ENCODE measurements at regions not wholly inside any gene's neighbourhood (a gene's known extent, or its start where the extent isn't known, plus 50 kb on each side); places are given as distances from the start of the nearest gene placed in this dataset.

DNA sequence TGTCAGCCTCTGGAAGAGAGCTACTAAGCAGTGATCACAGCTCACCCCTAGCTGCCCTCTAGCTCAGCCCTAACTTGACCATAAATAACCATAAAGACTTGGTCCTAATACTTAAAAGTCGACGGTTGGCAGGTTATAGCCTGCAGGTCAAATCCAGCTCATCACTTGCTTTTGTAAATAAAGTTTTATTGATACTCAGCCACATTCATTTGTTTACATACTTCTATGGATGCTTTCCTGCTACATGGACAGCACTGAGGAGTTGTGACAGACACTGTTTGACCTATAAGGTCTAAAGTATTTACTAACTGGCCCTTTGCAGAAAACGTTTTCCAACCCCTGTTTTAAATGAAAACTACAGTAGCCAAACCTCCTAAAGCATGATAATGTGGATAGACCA, 151.6 kb upstream of the ASIC2 start:
- intact Hi-C loops (cut with DNase I; ENCODE audit: low total_unique reads), result no loop called here
- Histone ChIP-seq H3K9me3 (peaks cover 0 to 5% of the 10 kb centered on the region in 2 donors), H3K4me1 (no peaks in the 10 kb centered on the region), H3K27me3 (no peaks in the 10 kb centered on the region), H3K36me3 (no peaks in the 10 kb centered on the region), H3K27ac (no peak overlapping the region), H3K4me3 (no peak overlapping the region)
- DNase-seq, result no peak
- 13 to 23% methylated on average over 1 to 3 of the region's 3 CpGs for WGBS, 2 donors (ENCODE audit: low coverage in 1 of 2)
- no peak for TF ChIP-seq POLR2A (IDR thresholded peaks at IDR 0.05)
- in situ Hi-C loops (cut with MboI; ENCODE audit: low pct_ligation_motif_present in 1 of 4, low pct_unique_long_range_greater_than_20kb in 1 of 4, low sequenced_read_pairs in 3 of 4), result no loop called here

DNA sequence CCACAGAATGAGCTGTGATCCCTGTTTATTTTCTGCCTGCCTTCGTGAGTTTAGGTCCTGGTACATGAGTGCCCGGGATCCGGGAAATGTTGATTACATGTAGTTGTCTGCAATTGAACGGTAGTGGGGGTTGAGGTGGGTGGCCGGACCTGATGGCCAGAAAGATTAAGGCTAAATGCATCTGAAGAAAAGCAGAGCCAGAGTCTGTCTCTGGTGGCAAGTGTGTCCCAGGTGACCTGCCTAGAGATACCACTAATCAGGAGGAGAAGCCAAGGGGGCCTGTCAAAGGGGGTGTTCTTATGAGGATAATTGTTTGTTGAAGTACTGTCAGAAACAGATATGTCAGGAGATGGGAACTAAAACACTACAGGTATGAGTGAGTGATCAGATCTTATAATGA, 154.0 kb upstream of the ASIC2 start:
- Histone ChIP-seq H3K27me3 (no peaks in the 10 kb centered on the region), H3K36me3 (no peaks in the 10 kb centered on the region), H3K9me3 (peaks cover 0 to 5% of the 10 kb centered on the region in 2 donors), H3K4me1 (no peaks in the 10 kb centered on the region), H3K4me3 (no peak overlapping the region), H3K27ac (no peak overlapping the region)
- intact Hi-C loops (cut with DNase I; ENCODE audit: low total_unique reads), result no loop called here
- TF ChIP-seq POLR2AphosphoS5 (IDR thresholded peaks at IDR 0.05) (no peak), EP300 (IDR thresholded peaks at IDR 0.05; ENCODE audit: low read depth) (no peak), POLR2A (IDR thresholded peaks at IDR 0.05) (no peak)
- TF ChIP-seq, protein P1, sequence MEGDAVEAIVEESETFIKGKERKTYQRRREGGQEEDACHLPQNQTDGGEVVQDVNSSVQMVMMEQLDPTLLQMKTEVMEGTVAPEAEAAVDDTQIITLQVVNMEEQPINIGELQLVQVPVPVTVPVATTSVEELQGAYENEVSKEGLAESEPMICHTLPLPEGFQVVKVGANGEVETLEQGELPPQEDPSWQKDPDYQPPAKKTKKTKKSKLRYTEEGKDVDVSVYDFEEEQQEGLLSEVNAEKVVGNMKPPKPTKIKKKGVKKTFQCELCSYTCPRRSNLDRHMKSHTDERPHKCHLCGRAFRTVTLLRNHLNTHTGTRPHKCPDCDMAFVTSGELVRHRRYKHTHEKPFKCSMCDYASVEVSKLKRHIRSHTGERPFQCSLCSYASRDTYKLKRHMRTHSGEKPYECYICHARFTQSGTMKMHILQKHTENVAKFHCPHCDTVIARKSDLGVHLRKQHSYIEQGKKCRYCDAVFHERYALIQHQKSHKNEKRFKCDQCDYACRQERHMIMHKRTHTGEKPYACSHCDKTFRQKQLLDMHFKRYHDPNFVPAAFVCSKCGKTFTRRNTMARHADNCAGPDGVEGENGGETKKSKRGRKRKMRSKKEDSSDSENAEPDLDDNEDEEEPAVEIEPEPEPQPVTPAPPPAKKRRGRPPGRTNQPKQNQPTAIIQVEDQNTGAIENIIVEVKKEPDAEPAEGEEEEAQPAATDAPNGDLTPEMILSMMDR (IDR thresholded peaks at IDR 0.05), result no peak
- 34% methylated on average over 4 to 5 of the region's 5 CpGs for WGBS, 2 donors (ENCODE audit: low coverage in 1 of 2)
- DNase-seq, result no peak
- in situ Hi-C loops (cut with MboI; ENCODE audit: low pct_ligation_motif_present in 1 of 4, low pct_unique_long_range_greater_than_20kb in 1 of 4, low sequenced_read_pairs in 3 of 4), result no loop called here

DNA sequence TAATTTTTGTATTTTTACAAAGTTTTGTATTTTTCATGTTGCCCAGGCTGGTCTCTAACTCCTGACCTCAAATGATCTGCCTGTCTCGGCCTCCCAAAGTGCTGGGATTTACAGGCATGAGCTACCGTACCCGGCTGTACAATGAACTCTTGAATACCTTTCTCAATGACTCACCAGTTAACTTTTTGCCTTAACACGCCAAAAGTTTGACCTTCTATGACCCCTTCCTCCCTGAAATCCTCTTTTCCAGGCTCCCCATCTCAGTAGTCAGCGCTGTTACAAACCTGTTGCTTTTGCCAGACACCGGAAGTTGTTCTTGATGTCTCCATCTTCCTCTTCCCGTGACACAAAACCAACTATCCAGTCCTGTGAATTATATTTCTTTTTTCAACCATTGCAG, 158.1 kb upstream of the ASIC2 start:
- no peak for TF ChIP-seq POLR2AphosphoS5 (IDR thresholded peaks at IDR 0.05)
- TF ChIP-seq, protein P1 (IDR thresholded peaks at IDR 0.05), result no peak
- no peak for TF ChIP-seq POLR2A (IDR thresholded peaks at IDR 0.05)
- TF ChIP-seq EP300 (IDR thresholded peaks at IDR 0.05; ENCODE audit: low read depth), result no peak
- in situ Hi-C loops (cut with MboI; ENCODE audit: low pct_ligation_motif_present in 1 of 4, low pct_unique_long_range_greater_than_20kb in 1 of 4, low sequenced_read_pairs in 3 of 4), result no loop called here
- Histone ChIP-seq H3K9me3 (no peaks in the 10 kb centered on the region), H3K4me1 (no peaks in the 10 kb centered on the region), H3K4me3 (no peak overlapping the region), H3K36me3 (no peaks in the 10 kb centered on the region), H3K27ac (no peak overlapping the region), H3K27me3 (no peaks in the 10 kb centered on the region)
- WGBS, 2 donors (ENCODE audit: low coverage in 1 of 2), result 63 to 68% methylated on average over 7 of the region's 7 CpGs
- DNase-seq, result no peak
- intact Hi-C loops (cut with DNase I; ENCODE audit: low total_unique reads), result no loop called here

DNA sequence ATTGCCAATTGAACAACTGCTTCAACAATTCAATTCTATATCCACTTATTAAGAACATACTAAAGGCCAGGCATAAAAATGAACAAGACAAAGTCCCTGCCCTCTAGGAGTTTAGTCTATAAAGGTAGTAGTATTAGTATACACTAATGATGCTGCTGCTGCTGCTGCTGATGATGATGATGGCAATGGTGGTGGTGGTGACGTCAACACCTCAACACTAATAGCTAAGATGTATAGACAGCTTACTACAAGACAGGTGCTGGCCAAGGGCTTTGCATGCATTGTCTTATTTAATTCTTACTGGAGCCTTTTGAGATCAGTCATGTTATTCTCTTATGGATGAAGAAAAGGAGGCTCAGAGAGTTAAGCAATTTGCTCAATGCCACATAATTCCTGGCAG, 164.4 kb upstream of the ASIC2 start:
- H3K27me3 ChIP-seq, result no peaks in the 10 kb centered on the region
- no peaks in the 10 kb centered on the region for H3K36me3 ChIP-seq
- TF ChIP-seq POLR2A (IDR thresholded peaks at IDR 0.05), result no peak
- TF ChIP-seq, protein P1 (IDR thresholded peaks at IDR 0.05), result no peak
- no peak for TF ChIP-seq EP300 (IDR thresholded peaks at IDR 0.05; ENCODE audit: low read depth)
- no peak for TF ChIP-seq POLR2AphosphoS5 (IDR thresholded peaks at IDR 0.05)
- no peaks in the 10 kb centered on the region for H3K9me3 ChIP-seq
- no peak overlapping the region for H3K4me3 ChIP-seq
- no peak for DNase-seq
- H3K4me1 ChIP-seq, result no peaks in the 10 kb centered on the region
- no peak overlapping the region for H3K27ac ChIP-seq
- 91 to 100% methylated on average over 1 of the region's 1 CpG for WGBS, 2 donors (ENCODE audit: low coverage in 1 of 2)
- in situ Hi-C loops (cut with MboI; ENCODE audit: low pct_ligation_motif_present in 1 of 4, low pct_unique_long_range_greater_than_20kb in 1 of 4, low sequenced_read_pairs in 3 of 4) (no loop called here), intact Hi-C loops (cut with DNase I; ENCODE audit: low total_unique reads) (no loop called here)

All from transverse colon (tissue), 4 donors.